GM12878 (cell line): ENCODE measurements at regions not wholly inside any gene's neighbourhood (a gene's known extent, or its start where the extent isn't known, plus 50 kb on each side); places are given as distances from the start of the nearest gene placed in this dataset.

ENCODE experiments used
- ATAC-seq: fragments of 200-7000 bp; cut with Tn5 transposase; 3 replicates; pipeline ENCODE4 v1.9.1; 2020; ENCODE audit warnings: mild to moderate bottlenecking, moderate library complexity
- BruUV-seq: library from RNA; stranded (reverse); fragments of 400-500 nt; replicated peaks from 2 replicates; lab custom pipeline; 2021; lab: Mats Ljungman, UMichigan
- CTCF ChIA-PET: fragments of 300-600 bp; sonication (Branson Sonifier 250); formaldehyde crosslinking; extraction: SDS; loops from one replicate; lab custom pipeline; 2021; ENCODE audit warnings: inconsistent platforms; lab: Yijun Ruan, JAX
- POLR2A ChIA-PET: fragments of 350-600 bp; formaldehyde crosslinking; extraction: SDS; loops from one replicate; lab custom pipeline; 2021; ENCODE audit warnings: inconsistent platforms; lab: Charles Lee
- RAD21 ChIA-PET: fragments of 300-600 bp; sonication (Branson Sonifier 250); formaldehyde crosslinking; loops from one replicate; lab custom pipeline; 2023; ENCODE audit warnings: antibody characterized with exemption; ENCODE audit not compliant: unreplicated experiment; lab: Charles Lee
- SMC1A ChIA-PET: fragments of 300-600 bp; sonication (Branson Sonifier 250); formaldehyde crosslinking; loops from one replicate; lab custom pipeline; 2023; ENCODE audit not compliant: unreplicated experiment, uncharacterized antibody; lab: Charles Lee
- DNase-seq: peaks from one replicate; pipeline ENCODE4 v3.0.0-alpha.2; 2011; ENCODE audit warnings: low read depth, low spot score
- FAIRE-seq: peaks from 3 replicates; lab custom pipeline; 2011; peaks lifted over from hg19 to GRCh38; lab: Jason Lieb, UNC
- H2AFZ ChIP-seq: 2 replicates; pipeline ENCODE4 v1.6.0; 2011; ENCODE audit warnings: low read depth, low read length, control low read depth; ENCODE audit not compliant: control insufficient read depth
- H3K27ac ChIP-seq: 2 replicates; pipeline ENCODE4 v1.5.1; 2011; ENCODE audit warnings: control low read depth; ENCODE audit not compliant: control insufficient read depth, insufficient read depth
- H3K27me3 ChIP-seq, 2 experiments: replicated peaks in 1 of 2; 2 replicates each; pipeline versions ENCODE4 v1.6.0 to v1.6.1; 2011; ENCODE audit warnings: low read length in 1 of 2; ENCODE audit not compliant: control insufficient read depth in 2 of 2, insufficient read depth in 2 of 2
- H3K36me3 ChIP-seq, 2 experiments: 2 replicates each; pipeline ENCODE4 v1.5.1; 2011; ENCODE audit warnings: low read length in 1 of 2; ENCODE audit not compliant: control insufficient read depth in 2 of 2, insufficient read depth in 2 of 2
- H3K4me1 ChIP-seq: 2 replicates; pipeline ENCODE4 v1.6.1; 2011; ENCODE audit warnings: mild to moderate bottlenecking, low read length, moderate library complexity, mixed read lengths; ENCODE audit not compliant: control insufficient read depth, insufficient read depth
- H3K4me2 ChIP-seq: 2 replicates; pipeline ENCODE4 v1.6.0; 2011; ENCODE audit warnings: control low read depth; ENCODE audit not compliant: control insufficient read depth, insufficient read depth
- H3K4me3 ChIP-seq: fragments of 200-600 bp; sonication (generic); 2 replicates; pipeline ENCODE4 v1.5.1; 2016
- H3K79me2 ChIP-seq: 2 replicates; pipeline ENCODE4 v1.6.0; 2011; ENCODE audit warnings: low read length; ENCODE audit not compliant: control insufficient read depth, insufficient read depth
- H3K9ac ChIP-seq: 2 replicates; pipeline ENCODE4 v1.8.0; 2011; ENCODE audit warnings: low read length, control low read depth, mixed read lengths; ENCODE audit not compliant: control insufficient read depth, insufficient read depth
- H3K9me3 ChIP-seq: replicated peaks from 3 replicates; pipeline ENCODE4 v1.5.1; 2011; ENCODE audit warnings: mild to moderate bottlenecking, low read length; ENCODE audit not compliant: control insufficient read depth, insufficient read depth
- H4K20me1 ChIP-seq: 2 replicates; pipeline ENCODE4 v1.6.0; 2011; ENCODE audit not compliant: control insufficient read depth, insufficient read depth
- CBFB ChIP-seq: IDR thresholded peaks from 2 replicates; pipeline ENCODE4 v1.6.1; 2016; ENCODE audit warnings: antibody characterized with exemption, low read depth
- LARP7 ChIP-seq: fragments of 450-650 bp; IDR thresholded peaks from 2 replicates; pipeline ENCODE4 v1.6.1; 2017; ENCODE audit warnings: mild to moderate bottlenecking
- NR2C1 ChIP-seq: fragments of 450-650 bp; IDR thresholded peaks from 2 replicates; pipeline ENCODE4 v1.6.1; 2017; ENCODE audit warnings: antibody characterized with exemption, mild to moderate bottlenecking, moderate library complexity
- RUNX3 ChIP-seq: IDR thresholded peaks from 2 replicates; pipeline ENCODE4 v1.6.1; 2012; ENCODE audit warnings: low read length, inconsistent platforms
- SMARCA5 ChIP-seq: fragments of 450-650 bp; IDR thresholded peaks from 2 replicates; pipeline ENCODE4 v1.6.1; 2017; ENCODE audit warnings: mild to moderate bottlenecking
- TCF7 ChIP-seq: IDR thresholded peaks from 2 replicates; pipeline ENCODE4 v1.6.1; 2014; ENCODE audit warnings: antibody characterized with exemption, borderline replicate concordance
- WGBS: methylation state at CpG from one replicate; pipeline ENCODE4 v1.1.6; 2016; ENCODE audit warnings: low lambda C conversion rate; ENCODE audit not compliant: insufficient replicate concordance, insufficient coverage; ENCODE audit errors: missing lambda C conversion rate; 5-methylcytosine and 5-hydroxymethylcytosine counted together
- in situ Hi-C: fragments of 300-500 bp; cut with MboI; formaldehyde crosslinking; loops from 9 replicates; pipeline ENCODE4 v1.14.3; 2018; ENCODE audit warnings: mixed read lengths
- intact Hi-C: fragments of 100-400 bp; cut with micrococcal nuclease; formaldehyde crosslinking; loops from one replicate; pipeline ENCODE4 v1.14.2; 2022; ENCODE audit not compliant: unreplicated experiment
- TF ChIP-seq, protein P1 (sequence below): IDR thresholded peaks from 2 replicates; pipeline ENCODE4 v1.6.1; 2012; ENCODE audit warnings: low read depth, low read length, improper control_type of control experiment
- TF ChIP-seq, protein P2 (sequence below): fragments of 450-650 bp; IDR thresholded peaks from 2 replicates; pipeline ENCODE4 v1.6.1; 2018; ENCODE audit warnings: borderline replicate concordance, mild to moderate bottlenecking; ENCODE audit not compliant: partially characterized antibody
- TF ChIP-seq, protein P3 (sequence below): fragments of 450-650 bp; conservative IDR thresholded peaks from 2 replicates; pipeline ENCODE4 v1.6.1; 2017; ENCODE audit warnings: mild to moderate bottlenecking, moderate library complexity

DNA sequence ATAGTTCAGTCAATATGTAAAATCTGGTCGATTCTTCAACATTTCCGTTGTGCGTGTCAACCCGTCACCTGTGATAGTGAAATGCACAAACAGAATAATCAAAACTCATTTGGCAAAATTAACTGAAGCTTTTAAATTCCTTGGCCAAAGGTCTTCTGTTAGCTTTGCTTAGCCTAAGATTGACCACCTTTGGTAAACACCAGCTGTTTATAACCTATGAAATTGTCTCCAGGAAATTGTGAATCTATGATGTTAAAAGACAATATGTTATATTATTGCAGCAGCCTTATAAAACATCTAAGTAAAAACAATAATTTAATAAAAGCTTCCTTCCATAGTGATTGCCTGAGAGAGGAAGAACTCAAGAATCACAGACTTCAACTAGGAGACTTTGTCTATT, 196.8 kb downstream of the IL15 start:
- CTCF ChIA-PET: interaction anchor here (0.6 kb wide), 1 partner anchor 19 kb away, joined by 3 read pairs; no protein-coding TSS in a partner anchor
- ATAC-seq: no peak
- no peaks in the 10 kb centered on the region for H3K79me2 ChIP-seq
- H3K9me3 ChIP-seq: no peaks in the 10 kb centered on the region
- H3K4me3 ChIP-seq: no peak overlapping the region
- RAD21 ChIA-PET: no interaction called here
- no peak overlapping the region for H3K27ac ChIP-seq
- H3K9ac ChIP-seq: no peak overlapping the region
- in situ Hi-C loops (no loop called here), intact Hi-C loops (no loop called here)
- H3K27me3 ChIP-seq: no peaks in the 10 kb centered on the region
- no peaks in the 10 kb centered on the region for H3K36me3 ChIP-seq
- no peaks in the 10 kb centered on the region for H4K20me1 ChIP-seq
- POLR2A ChIA-PET: no interaction called here
- SMC1A ChIA-PET: no interaction called here
- no peak for DNase-seq
- no peak for TF ChIP-seq LARP7
- no peak for TF ChIP-seq SMARCA5
- TF ChIP-seq, protein P1, sequence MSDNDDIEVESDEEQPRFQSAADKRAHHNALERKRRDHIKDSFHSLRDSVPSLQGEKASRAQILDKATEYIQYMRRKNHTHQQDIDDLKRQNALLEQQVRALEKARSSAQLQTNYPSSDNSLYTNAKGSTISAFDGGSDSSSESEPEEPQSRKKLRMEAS: no peak
- H3K4me2 ChIP-seq: no peak overlapping the region
- WGBS: 64% methylated on average over 4 of the region's 4 CpGs
- no TSS peak for BruUV-seq
- no peak overlapping the region for H2AFZ ChIP-seq
- FAIRE-seq: no peak
- H3K4me1 ChIP-seq: no peaks in the 10 kb centered on the region

DNA sequence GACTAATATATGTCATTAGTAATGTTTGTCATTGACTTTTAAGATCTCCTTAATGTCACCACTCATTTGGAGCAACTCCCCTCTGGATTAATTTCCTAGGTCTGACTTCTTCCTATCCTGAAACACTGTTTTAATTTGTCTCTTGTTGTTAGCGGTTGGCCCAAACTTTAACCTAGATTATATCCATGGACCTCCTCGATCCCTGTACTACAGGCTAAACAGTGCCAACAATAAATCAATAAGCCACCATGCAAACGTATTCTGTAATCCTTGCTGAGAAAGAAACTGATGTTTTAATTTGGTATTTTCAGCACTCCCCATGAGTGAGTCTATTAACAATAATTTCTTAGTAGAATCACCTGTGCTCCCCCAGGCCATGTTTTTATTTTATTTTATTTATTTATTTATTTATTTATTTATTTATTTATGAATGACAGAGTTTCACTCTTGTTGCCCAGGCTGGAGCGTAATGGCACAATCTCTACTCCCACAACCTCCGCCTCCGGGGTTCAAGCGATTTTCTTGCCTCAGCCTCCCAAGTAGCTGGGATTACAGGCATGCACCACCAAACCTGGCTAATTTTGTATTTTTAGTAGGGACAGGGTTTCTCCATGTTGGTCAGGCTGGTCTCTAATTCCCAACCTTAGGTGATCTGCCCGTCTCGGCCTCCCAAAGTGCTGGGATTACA, 204.1 kb downstream of the IL15 start:
- CTCF ChIA-PET: no interaction called here
- H3K4me1 ChIP-seq: no peaks in the 10 kb centered on the region
- no peak overlapping the region for H2AFZ ChIP-seq
- H3K27ac ChIP-seq: no peak overlapping the region
- FAIRE-seq: no peak
- POLR2A ChIA-PET: no interaction called here
- no peaks in the 10 kb centered on the region for H3K9me3 ChIP-seq
- H3K27me3 ChIP-seq: no peaks in the 10 kb centered on the region
- H4K20me1 ChIP-seq: no peaks in the 10 kb centered on the region
- RAD21 ChIA-PET: no interaction called here
- SMC1A ChIA-PET: no interaction called here
- no peaks in the 10 kb centered on the region for H3K79me2 ChIP-seq
- no peak overlapping the region for H3K4me2 ChIP-seq
- no peak for ATAC-seq
- BruUV-seq: no TSS peak
- no peaks in the 10 kb centered on the region for H3K36me3 ChIP-seq
- no peak overlapping the region for H3K9ac ChIP-seq
- intact Hi-C loops (no loop called here), in situ Hi-C loops (no loop called here)
- no peak overlapping the region for H3K4me3 ChIP-seq
- TF ChIP-seq, protein P2, sequence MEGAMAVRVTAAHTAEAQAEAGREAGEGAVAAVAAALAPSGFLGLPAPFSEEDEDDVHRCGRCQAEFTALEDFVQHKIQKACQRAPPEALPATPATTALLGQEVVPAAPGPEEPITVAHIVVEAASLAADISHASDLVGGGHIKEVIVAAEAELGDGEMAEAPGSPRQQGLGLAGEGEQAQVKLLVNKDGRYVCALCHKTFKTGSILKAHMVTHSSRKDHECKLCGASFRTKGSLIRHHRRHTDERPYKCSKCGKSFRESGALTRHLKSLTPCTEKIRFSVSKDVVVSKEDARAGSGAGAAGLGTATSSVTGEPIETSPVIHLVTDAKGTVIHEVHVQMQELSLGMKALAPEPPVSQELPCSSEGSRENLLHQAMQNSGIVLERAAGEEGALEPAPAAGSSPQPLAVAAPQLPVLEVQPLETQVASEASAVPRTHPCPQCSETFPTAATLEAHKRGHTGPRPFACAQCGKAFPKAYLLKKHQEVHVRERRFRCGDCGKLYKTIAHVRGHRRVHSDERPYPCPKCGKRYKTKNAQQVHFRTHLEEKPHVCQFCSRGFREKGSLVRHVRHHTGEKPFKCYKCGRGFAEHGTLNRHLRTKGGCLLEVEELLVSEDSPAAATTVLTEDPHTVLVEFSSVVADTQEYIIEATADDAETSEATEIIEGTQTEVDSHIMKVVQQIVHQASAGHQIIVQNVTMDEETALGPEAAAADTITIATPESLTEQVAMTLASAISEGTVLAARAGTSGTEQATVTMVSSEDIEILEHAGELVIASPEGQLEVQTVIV: no peak
- TF ChIP-seq NR2C1: no peak
- no peak for TF ChIP-seq CBFB
- TF ChIP-seq, protein P3, sequence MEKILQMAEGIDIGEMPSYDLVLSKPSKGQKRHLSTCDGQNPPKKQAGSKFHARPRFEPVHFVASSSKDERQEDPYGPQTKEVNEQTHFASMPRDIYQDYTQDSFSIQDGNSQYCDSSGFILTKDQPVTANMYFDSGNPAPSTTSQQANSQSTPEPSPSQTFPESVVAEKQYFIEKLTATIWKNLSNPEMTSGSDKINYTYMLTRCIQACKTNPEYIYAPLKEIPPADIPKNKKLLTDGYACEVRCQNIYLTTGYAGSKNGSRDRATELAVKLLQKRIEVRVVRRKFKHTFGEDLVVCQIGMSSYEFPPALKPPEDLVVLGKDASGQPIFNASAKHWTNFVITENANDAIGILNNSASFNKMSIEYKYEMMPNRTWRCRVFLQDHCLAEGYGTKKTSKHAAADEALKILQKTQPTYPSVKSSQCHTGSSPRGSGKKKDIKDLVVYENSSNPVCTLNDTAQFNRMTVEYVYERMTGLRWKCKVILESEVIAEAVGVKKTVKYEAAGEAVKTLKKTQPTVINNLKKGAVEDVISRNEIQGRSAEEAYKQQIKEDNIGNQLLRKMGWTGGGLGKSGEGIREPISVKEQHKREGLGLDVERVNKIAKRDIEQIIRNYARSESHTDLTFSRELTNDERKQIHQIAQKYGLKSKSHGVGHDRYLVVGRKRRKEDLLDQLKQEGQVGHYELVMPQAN: no peak
- no peak for TF ChIP-seq RUNX3
- no peak for TF ChIP-seq TCF7
- WGBS: 56% methylated on average over 9 of the region's 9 CpGs
- no peak for DNase-seq
